Activated T-cell treated with anti-CD3 and anti-CD28 coated beads, Interleukin-2, amount 50 U/mL, for 4 hours (primary cell): ENCODE measurements at regions not wholly inside any gene's neighbourhood (a gene's known extent, or its start where the extent isn't known, plus 50 kb on each side); places are given as distances from the start of the nearest gene placed in this dataset.

Source experiments
- ATAC-seq, 2 donors: fragments of 200-7000 bp; cut with Tn5 transposase; one replicate each; pipeline ENCODE4 v1.10.0; 2021
- DNase-seq: peaks from one replicate; pipeline ENCODE4 v3.0.0-alpha.2; 2020
- H3K27me3 Mint-ChIP-seq: one replicate; pipeline ENCODE4 v1.8.0; 2021; ENCODE audit warnings: low read depth, mixed read lengths
- H3K36me3 Mint-ChIP-seq: one replicate; pipeline ENCODE4 v1.8.0; 2022; ENCODE audit warnings: mixed read lengths; ENCODE audit not compliant: insufficient read depth
- H3K4me1 Mint-ChIP-seq: one replicate; pipeline ENCODE4 v1.8.0; 2021; ENCODE audit warnings: low read depth, mixed read lengths
- H3K4me3 Mint-ChIP-seq: one replicate; pipeline ENCODE4 v1.8.0; 2021; ENCODE audit warnings: mild to moderate bottlenecking, moderate library complexity, mixed read lengths
- H3K9me3 Mint-ChIP-seq: one replicate; pipeline ENCODE4 v1.8.0; 2021; ENCODE audit warnings: mixed read lengths

DNA sequence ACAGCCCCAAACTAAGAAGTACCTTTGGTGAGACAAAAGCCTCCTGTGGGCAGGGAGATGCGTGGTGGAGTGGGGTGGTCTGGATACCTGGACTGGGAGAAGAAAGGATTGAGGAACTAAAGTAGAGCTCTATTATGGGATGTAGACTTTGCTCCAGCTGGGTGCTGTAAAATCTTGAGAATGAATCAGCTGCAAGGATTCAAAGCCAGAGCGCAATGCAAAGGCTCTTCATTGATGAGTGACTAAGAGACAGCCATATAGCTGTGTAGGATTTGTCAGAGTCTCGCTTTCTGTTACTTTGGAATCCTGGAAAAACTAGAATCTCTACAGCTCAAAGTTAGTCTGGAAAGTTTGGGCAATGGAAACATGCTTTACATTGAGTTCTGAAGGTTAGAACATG lies 159.9 kb downstream of the TAF11L14 start:
- H3K4me1 Mint-ChIP-seq, result no peaks in the 10 kb centered on the region
- peaks cover 11% of the 10 kb centered on the region for H3K9me3 Mint-ChIP-seq
- no peak overlapping the region for H3K4me3 Mint-ChIP-seq
- no peak for DNase-seq
- H3K36me3 Mint-ChIP-seq, result no peaks in the 10 kb centered on the region
- no peaks in the 10 kb centered on the region for H3K27me3 Mint-ChIP-seq
- no peak for ATAC-seq

DNA sequence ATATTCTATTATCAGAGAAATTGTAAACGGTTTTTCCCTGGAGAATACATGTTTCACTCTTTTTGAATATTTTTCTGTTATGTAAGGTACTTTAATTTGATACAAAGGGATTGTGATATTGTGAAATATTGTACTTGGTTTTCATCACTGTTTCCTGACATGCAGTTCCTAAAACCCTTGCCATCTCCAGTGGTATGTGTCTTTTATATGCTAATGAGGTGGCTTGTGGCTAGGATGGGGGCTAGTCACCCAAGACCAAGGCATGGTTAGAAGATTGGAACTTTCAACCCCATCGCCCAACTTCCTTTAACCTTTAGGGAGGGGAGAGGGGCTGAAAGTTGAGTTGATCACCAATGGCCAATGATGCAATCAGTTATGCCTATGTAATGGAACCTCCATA lies 160.6 kb downstream of the TAF11L14 start:
- Mint-ChIP-seq H3K36me3 (no peaks in the 10 kb centered on the region), H3K4me3 (no peak overlapping the region), H3K27me3 (no peaks in the 10 kb centered on the region), H3K4me1 (no peaks in the 10 kb centered on the region), H3K9me3 (peaks cover 11% of the 10 kb centered on the region)
- ATAC-seq (no peak), DNase-seq (no peak)

DNA sequence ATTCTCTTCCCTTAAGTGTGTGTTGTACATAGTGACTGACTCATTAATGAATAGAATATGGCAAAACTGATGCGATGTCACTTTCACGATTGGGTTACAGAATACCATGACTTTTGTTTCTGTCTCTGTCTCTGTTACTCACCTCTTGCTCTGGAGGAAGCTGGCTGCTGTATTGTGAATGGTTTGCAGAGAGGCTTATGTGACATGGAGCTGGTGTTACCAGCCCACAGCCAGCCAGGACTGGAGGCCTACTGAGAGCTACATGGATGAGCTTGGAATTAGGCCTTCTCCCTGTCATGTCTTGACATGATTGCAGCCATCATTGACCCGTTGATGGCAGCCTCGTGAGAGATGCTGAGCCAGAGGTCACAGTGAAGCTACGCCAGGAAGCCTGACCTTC lies 161.9 kb downstream of the TAF11L14 start:
- Mint-ChIP-seq H3K4me1 (no peaks in the 10 kb centered on the region), H3K4me3 (no peak overlapping the region), H3K9me3 (peaks cover 4% of the 10 kb centered on the region), H3K36me3 (no peaks in the 10 kb centered on the region), H3K27me3 (no peaks in the 10 kb centered on the region)
- no peak for DNase-seq
- ATAC-seq, result no peak

DNA sequence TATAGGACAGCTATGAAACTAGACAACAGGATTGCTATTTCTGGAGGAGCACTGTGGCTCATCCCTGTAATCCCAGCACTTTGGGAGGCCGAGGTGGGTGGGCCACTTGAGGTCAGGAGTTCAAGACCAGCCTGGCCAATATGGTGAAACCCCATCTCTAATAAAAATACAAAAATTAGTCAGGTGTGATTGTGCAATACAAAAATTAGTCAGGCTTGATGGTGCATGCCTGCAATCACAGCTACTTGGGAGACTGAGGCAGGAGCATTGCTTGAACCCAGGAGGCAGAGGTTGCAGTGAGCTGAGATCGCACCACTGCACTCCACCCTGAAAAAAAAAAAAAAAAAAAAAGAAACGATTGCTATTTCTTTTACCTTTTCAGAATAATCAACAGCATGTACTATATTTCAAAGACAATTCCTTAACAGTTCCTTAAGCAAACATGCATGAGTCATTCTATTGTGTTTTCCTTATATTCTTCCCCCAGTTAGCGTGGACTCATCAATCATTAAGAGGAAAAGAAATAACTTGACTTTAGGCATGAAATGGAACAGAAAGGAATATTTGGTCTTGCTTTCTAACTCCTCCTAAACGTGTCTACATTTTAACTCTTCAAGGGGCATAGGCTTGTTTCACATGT lies 162.6 kb downstream of the TAF11L14 start:
- H3K4me3 Mint-ChIP-seq, result no peak overlapping the region
- peaks cover 4% of the 10 kb centered on the region for H3K9me3 Mint-ChIP-seq
- ATAC-seq (no peak), DNase-seq (no peak)
- no peaks in the 10 kb centered on the region for H3K4me1 Mint-ChIP-seq
- no peaks in the 10 kb centered on the region for H3K27me3 Mint-ChIP-seq
- no peaks in the 10 kb centered on the region for H3K36me3 Mint-ChIP-seq

DNA sequence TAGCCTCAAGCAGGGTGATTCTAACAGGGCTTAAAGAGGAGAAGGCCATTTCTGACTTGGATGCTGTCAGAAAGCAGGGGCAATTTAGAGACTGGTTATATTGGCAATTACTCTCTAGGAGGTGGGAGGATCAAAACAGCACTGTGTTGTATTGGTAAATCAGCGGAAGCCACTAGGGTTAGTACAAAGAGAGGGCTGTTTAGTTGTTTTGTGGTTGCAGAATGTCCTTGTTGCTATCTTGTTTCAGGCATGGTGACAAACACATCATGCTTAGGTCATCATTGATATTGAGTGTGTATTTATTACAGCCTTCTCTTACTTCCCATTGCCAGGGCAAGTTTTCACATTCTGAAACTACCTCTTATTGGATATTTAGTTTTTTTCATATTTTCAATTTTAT lies 165.3 kb downstream of the TAF11L14 start:
- no peak for DNase-seq
- ATAC-seq, result no peak
- Mint-ChIP-seq H3K4me1 (no peaks in the 10 kb centered on the region), H3K36me3 (no peaks in the 10 kb centered on the region), H3K4me3 (no peak overlapping the region), H3K27me3 (no peaks in the 10 kb centered on the region), H3K9me3 (peaks cover 4% of the 10 kb centered on the region)

DNA sequence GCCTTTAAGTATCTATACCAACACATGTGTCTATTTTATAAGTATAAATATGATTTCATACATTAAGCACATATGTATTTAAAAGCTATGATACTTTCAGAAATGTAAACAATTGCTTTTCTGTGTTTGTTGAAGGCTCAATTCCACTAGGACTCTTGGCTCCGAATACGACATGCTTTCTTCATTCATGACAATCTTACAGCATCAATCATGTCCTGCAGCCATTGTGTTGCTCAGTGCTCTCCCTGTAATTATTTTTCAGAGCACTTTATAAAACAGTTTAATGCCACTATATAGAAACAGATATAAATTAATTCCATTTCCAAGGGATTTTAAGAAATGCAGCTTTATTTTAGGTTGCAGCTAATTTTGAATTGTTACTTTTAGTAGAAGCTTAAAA lies 167.3 kb downstream of the TAF11L14 start:
- Mint-ChIP-seq H3K4me3 (no peak overlapping the region), H3K4me1 (no peaks in the 10 kb centered on the region), H3K9me3 (peaks cover 4% of the 10 kb centered on the region), H3K27me3 (no peaks in the 10 kb centered on the region), H3K36me3 (no peaks in the 10 kb centered on the region)
- no peak for DNase-seq
- no peak for ATAC-seq

DNA sequence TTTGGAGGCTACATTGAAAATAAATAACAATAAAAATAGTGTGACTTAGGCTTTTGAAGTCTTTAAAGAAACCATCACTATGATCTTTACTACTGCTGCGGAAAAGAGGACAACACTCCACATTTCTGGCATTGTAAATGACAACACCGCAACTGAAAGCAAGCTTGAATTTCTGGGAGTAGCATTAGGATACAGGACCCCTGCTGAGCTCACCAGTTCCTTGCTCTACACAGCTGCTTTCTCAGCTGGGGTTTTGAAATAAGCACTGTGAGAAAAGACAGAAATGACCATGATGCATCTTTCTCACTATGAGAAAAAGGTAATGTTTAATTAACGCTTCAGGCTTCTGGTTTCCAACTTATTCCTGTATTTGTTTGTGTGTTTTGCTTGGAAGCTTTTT lies 168.0 kb downstream of the TAF11L14 start:
- DNase-seq, result no peak
- H3K36me3 Mint-ChIP-seq, result no peaks in the 10 kb centered on the region
- H3K4me3 Mint-ChIP-seq, result no peak overlapping the region
- H3K9me3 Mint-ChIP-seq, result peaks cover under 1% of the 10 kb centered on the region
- no peaks in the 10 kb centered on the region for H3K27me3 Mint-ChIP-seq
- no peaks in the 10 kb centered on the region for H3K4me1 Mint-ChIP-seq
- no peak for ATAC-seq

DNA sequence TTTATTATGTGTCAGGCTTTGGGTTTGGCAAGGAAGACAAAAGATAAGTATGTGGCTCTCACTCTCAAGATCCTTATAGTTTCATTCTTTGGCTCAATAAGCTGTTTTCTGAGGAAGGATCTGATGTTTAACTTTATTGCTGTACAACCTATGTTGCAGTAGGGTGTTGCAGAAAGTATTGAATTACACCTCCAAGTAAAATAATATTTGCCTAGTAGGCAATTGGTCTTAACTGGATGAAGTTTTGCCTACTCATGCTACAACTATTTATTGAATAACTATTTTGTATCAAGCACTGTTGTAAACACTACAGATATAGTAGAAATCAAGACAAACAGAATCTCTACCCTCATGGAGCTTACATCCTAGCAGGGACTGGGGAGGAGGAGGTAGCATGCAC lies 169.7 kb downstream of the TAF11L14 start:
- H3K27me3 Mint-ChIP-seq, result no peaks in the 10 kb centered on the region
- DNase-seq, result no peak
- ATAC-seq, result no peak
- H3K4me1 Mint-ChIP-seq, result no peaks in the 10 kb centered on the region
- H3K4me3 Mint-ChIP-seq, result no peak overlapping the region
- H3K36me3 Mint-ChIP-seq, result no peaks in the 10 kb centered on the region
- H3K9me3 Mint-ChIP-seq, result no peaks in the 10 kb centered on the region

DNA sequence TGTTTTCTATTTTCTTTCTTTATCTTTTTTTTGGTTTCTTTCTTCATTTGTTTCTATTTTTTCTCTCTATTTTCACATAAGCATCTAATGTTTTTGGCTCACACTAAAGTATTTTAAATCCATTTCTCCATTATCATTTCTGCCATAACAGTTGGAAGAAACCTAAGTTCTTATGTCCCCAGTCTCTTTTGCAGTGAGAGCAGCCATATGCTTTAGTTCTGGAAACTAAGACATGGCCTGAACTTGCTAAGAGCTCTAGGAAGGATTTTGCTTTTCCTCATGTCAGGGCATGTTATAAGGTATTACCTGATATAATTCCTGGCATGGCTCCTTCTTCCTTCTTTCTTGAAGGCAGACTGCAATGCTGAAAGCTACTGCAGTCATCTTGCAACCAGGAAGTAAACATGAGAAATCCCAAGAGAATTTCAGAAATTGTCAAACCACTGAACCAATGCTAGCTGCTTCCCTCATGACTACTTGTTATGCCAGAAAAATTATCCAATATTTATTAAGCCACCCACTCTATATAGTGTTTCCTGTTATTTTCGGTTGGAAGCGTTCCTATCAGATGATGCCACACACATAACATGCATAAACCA lies 171.1 kb downstream of the TAF11L14 start:
- no peaks in the 10 kb centered on the region for H3K4me1 Mint-ChIP-seq
- H3K27me3 Mint-ChIP-seq, result no peaks in the 10 kb centered on the region
- no peaks in the 10 kb centered on the region for H3K9me3 Mint-ChIP-seq
- no peaks in the 10 kb centered on the region for H3K36me3 Mint-ChIP-seq
- DNase-seq, result no peak
- ATAC-seq, result no peak
- H3K4me3 Mint-ChIP-seq, result no peak overlapping the region

DNA sequence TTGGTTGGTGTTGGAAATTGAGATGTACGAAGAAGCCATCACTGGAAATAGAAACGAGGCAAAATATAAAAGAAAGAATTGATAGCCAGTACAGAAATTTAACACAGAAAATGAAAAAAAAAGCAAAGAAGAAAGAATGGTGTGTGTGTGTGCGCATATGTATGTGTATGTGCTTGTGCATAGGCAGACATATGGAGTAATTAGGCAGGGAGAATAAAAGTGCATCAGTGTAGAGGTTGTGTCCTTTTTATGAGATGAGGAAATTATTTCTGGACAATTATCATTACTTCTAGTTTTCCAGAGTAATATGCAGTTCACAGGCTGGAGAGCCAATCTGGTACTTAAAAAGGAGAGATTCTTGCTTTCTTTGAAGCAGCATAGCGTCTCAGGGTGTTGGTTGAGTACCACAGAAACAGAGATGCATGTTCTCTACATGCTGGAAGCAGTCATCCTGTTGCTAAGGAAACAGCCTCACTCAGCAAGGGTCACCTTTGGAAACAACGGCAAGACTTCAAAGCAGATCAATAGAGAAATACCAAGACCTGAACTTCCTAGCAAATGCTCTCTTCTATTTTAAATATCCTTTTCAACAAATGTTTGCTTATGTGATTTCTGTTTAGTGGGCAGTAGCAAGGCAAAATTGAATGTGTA lies 172.7 kb downstream of the TAF11L14 start:
- Mint-ChIP-seq H3K27me3 (no peaks in the 10 kb centered on the region), H3K4me1 (no peaks in the 10 kb centered on the region), H3K36me3 (no peaks in the 10 kb centered on the region), H3K9me3 (no peaks in the 10 kb centered on the region), H3K4me3 (no peak overlapping the region)
- ATAC-seq, result no peak
- no peak for DNase-seq

DNA sequence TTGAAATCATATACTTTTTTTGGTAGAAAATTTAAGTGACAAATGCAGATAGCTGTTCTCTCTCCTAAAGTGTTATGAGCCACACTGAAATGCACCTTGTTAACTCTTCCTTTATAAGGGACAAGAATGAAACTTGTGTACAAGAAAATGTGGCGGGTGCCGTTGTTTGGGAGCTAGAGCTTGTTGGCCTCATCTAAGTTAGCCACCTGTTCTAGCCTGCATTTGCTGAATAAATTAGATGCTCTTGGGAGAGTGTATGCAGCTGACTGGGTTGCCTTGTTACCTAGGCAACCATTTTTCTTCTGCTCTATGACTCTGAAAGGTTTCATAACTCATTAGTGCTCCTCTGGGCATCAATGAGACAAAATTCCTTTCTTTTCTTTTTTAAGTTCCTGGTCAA lies 174.3 kb downstream of the TAF11L14 start:
- Mint-ChIP-seq H3K27me3 (no peaks in the 10 kb centered on the region), H3K4me3 (no peak overlapping the region), H3K36me3 (no peaks in the 10 kb centered on the region), H3K9me3 (peaks cover 4% of the 10 kb centered on the region), H3K4me1 (no peaks in the 10 kb centered on the region)
- ATAC-seq, result no peak
- DNase-seq, result no peak

DNA sequence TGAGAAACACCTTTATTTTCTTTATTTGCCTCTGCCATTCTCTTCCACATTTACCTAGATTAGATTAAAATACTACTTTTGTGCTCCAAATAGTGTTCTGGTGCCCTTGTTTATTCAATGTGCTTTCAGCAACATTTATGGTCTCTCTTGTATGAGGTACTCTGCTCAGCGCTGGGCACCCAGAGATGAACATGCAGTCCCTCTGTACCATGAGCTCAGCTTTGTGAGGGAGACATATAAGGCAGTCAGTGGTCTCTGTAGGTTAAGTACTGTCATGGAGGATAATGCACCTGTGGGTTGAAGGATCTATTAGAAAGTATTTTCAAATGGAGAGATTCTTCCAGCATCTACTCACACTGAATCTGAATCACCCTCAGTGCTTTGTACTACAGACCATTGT lies 176.5 kb downstream of the TAF11L14 start:
- H3K4me1 Mint-ChIP-seq, result no peaks in the 10 kb centered on the region
- DNase-seq (no peak), ATAC-seq (no peak)
- H3K9me3 Mint-ChIP-seq, result peaks cover 4% of the 10 kb centered on the region
- H3K36me3 Mint-ChIP-seq, result no peaks in the 10 kb centered on the region
- H3K4me3 Mint-ChIP-seq, result no peak overlapping the region
- H3K27me3 Mint-ChIP-seq, result no peaks in the 10 kb centered on the region

DNA sequence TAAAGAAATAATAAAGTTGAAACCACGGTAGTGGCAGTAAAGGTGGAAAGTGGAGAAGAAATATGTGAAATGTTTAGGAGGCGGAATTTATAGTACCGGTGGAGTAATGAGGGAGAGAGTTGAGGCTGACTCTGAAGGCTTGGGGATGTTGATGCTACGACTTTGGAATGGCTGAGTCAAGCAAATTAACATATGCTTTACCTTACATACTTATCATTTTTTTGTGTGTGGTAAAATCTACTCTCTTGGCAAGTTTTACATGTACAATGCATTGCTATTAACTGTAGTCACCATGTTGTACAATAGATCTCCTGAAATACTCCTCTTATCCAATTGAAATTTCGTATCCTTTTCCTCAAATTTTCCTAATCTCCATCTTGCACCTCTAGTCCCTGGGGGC lies 179.0 kb downstream of the TAF11L14 start:
- H3K36me3 Mint-ChIP-seq, result no peaks in the 10 kb centered on the region
- no peak overlapping the region for H3K4me3 Mint-ChIP-seq
- peaks cover 4% of the 10 kb centered on the region for H3K9me3 Mint-ChIP-seq
- H3K4me1 Mint-ChIP-seq, result no peaks in the 10 kb centered on the region
- ATAC-seq, result no peak
- H3K27me3 Mint-ChIP-seq, result no peaks in the 10 kb centered on the region
- DNase-seq, result no peak

DNA sequence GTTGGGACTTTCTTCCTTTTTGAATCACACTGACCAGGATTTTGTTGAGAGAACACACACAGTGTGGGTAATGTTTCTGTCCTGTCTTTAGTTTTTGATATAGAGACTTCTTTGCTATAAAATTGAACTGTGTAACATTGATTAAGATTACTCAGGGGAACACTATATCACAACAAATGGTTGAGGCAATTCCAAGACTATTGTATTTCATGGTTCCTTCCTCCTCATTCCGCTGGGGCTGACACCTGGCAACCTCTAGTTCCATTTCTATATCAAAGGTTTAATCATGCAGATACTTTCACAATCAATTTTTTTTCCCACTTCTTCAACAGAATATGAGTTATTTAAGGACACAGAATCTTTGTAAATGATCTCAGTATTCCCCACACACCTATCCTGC lies 182.2 kb downstream of the TAF11L14 start:
- Mint-ChIP-seq H3K9me3 (peaks cover 9% of the 10 kb centered on the region), H3K36me3 (no peaks in the 10 kb centered on the region), H3K4me3 (no peak overlapping the region), H3K27me3 (no peaks in the 10 kb centered on the region), H3K4me1 (no peaks in the 10 kb centered on the region)
- no peak for ATAC-seq
- no peak for DNase-seq

DNA sequence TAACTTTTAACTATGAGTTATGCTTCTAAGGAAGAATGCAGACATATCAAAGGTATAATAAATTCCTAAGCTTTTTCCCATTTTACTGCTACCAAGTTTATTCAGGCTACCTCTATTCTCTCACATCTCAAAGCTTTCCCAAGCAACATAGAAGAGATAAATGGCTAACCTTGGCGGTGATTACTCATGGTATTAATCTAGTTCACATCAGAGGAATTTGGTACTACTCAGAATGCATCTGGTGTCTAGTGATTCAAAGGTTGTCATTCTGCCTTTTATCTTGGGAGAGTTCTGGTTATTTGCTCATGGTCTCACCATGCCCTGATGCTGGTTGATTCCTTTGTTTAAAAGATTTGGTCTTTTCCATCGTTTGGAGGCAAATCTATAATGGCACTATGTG lies 182.7 kb downstream of the TAF11L14 start:
- ATAC-seq, result no peak
- H3K4me3 Mint-ChIP-seq, result no peak overlapping the region
- no peaks in the 10 kb centered on the region for H3K36me3 Mint-ChIP-seq
- no peak for DNase-seq
- H3K27me3 Mint-ChIP-seq, result no peaks in the 10 kb centered on the region
- no peaks in the 10 kb centered on the region for H3K4me1 Mint-ChIP-seq
- H3K9me3 Mint-ChIP-seq, result peaks cover 9% of the 10 kb centered on the region
